ENCODE measurements at regions not wholly inside any gene's neighbourhood (a gene's known extent, or its start where the extent isn't known, plus 50 kb on each side); places are given as distances from the start of the nearest gene placed in this dataset.
"Not testable (repeated sequence)": the region's sequence is repeated elsewhere in the genome, so short reads cannot be mapped to it uniquely, and the experiment has no call there.

GRCh38 chr5:67802766-67803165 is 412.8 kb upstream of the PIK3R1 start:
- DNase-seq: no peak

DNA sequence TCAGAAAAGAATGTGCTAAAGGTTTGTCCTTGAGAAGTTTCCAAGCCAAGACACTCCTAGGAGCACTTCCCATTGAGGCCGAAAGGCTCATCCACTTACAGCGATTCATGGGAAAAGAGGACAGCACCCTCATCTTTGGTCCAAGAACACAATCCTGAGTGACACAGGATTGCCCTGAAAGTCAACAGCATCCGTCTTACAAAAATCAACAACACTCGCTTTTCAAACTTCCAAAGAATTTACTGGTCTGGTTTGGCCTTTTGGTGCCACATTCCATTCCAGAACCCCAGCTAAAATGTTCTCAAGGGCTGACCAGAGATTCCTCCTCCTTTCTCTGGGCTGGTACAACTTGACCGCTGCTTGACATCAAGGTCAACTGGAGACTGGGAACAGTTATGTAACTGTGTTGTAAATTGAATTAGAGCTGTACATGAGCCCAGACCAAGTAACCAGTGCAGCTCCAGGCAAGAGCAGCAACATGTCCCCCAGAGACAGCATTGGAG is 415.8 kb upstream of the PIK3R1 start:
- no peak for DNase-seq

DNA sequence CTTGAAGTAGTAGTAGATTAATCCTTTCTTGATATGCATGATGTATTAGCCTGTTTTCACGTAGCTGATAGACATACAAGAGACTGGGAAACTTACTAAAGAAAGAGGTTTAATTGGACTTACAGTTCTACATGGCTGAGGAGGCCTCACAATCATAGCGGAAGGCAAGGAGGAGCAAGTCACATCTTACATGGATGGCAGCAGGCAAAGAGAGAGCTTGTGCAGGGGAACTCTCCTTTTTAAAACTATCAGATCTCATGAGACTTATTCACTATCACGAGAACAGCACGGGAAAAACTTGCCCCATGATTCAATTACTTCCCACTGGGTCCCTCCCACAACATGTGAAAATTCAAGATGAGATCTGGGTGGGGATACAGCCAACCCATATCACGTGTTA is 417.1 kb upstream of the PIK3R1 start:
- not testable (repeated sequence) for DNase-seq

DNA sequence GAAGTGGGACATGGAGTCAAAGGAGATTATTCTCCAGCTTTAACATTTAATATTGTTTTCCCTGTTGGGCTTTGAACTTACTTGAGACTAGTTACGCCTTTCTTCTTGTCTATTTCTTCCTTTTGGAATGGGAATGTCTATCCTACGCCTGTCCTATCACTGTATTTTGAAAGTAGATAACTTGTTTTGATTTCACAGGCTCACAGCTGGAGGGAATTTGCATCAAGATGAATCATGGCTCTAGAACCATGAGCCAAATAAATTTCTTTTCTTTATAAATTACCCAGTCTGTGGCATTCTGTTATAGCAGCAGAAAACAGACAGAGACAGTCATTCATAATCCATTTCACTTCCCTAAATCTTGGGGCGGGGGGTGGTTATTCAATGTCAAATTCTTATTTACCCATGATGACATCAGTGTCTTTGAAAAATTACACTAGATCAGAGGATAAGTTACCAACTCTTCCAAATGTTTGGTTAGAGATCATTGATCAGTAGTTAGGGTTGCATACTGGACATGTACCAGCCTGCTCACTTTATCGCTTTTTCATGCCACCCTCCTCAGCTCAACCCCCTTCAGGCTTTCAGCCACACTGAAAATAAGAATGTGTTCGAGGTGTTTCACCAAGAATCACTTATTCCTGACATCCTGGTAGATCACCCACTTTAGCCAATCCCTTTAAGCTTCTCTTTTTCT is 419.6 kb upstream of the PIK3R1 start:
- no peak for DNase-seq

DNA sequence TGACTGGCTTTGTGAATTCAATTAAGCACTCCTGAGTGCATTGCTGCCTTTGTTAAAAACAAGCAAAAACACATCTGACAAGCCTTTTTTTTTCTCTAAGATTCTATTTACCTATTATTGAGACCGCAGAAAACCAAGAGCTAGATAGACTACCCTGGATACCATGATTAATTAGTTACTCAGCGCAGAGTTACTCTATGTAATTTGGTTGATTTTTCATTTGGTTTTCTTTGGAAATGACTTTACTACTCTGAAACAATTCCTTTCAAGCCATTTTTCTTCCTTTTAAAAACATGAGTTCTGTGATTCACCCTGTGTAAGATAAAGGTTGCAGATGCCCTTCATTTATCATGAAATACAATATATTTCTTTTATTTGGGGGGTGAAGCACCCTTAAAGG is 421.6 kb upstream of the PIK3R1 start:
- no peak for DNase-seq

DNA sequence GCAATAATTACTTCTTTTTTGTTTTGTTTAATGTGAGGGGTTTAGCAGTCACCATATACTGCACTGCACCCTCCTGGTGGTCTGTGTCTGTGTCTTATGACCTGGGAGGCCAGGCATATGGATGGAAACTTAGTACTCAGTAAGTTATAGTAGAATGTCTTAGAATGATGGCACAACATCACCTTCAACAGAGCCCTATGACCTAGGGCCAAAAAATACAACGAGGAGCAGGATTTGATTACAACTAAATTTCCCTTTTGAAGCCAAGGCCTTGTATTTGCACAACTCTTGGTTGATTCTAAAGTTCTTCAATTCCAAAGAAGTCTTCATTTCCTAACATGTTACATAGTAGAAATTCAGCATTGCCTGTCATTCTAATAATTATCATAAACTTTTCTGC is 422.1 kb upstream of the PIK3R1 start:
- no peak for DNase-seq

GRCh38 chr5:67792891-67793290 is 422.7 kb upstream of the PIK3R1 start:
- no peak for DNase-seq

DNA sequence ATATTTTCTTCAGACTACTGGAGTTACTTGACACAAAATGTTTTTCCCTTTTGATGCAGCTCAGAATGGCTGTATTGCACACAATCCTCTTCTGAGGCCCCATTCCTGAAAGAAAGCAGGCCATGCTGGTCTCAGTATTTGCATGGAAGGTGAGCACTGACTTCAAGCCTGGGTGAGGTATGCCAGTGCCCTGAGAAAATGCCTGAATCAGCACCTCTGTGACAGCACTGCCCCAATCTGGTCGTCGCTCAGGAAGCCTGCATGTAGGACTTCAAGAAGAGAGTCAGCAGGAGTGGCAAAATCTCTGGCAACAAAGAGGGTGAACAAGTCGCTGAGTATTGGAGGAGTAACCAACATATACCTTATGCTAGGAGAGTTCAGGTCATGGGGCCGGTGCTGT is 425.2 kb upstream of the PIK3R1 start:
- DNase-seq: no peak

DNA sequence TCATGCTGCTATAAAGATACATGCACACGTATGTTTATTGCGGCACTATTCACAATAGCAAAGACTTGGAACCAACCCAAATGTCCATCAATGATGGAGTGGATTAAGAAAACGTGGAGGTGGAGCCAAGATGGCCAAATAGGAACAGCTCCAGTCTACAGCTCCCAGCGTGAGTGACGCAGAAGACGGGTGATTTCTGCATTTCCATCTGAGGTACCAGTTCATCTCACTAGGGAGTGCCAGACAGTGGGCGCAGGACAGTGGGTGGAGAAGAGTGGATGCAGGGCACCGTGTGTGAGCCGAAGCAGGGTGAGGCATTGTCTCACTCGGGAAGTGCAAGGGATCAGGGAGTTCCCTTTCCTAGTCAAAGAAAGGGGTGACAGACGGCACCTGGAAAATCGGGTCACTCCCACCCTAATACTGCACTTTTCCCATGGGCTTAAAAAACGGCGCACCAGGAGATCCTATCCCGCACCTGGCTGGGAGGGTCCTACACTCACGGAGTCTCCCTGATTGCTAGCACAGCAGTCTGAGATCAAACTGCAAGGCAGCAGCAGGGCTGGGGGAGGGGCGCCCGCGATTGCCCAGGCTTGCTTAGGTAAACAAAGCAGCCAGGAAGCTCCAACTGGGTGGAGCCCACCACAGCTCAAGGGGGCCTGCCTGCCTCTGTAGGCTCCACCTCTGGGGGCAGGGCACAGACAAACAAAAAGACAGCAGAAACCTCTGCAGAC is 435.5 kb upstream of the PIK3R1 start:
- DNase-seq: peak in 2 of 3 experiments; percentile 28 to 40

- no peak for DNase-seq
These were observed 440.8 kb upstream of the PIK3R1 start for GRCh38 chr5:67774786-67775185.

GRCh38 chr5:67774267-67774552 is 441.3 kb upstream of the PIK3R1 start:
- DNase-seq: no peak

GRCh38 chr5:67773411-67774266 is 441.9 kb upstream of the PIK3R1 start:
- peak in 1 of 3 experiments; percentile 2 for DNase-seq

DNA sequence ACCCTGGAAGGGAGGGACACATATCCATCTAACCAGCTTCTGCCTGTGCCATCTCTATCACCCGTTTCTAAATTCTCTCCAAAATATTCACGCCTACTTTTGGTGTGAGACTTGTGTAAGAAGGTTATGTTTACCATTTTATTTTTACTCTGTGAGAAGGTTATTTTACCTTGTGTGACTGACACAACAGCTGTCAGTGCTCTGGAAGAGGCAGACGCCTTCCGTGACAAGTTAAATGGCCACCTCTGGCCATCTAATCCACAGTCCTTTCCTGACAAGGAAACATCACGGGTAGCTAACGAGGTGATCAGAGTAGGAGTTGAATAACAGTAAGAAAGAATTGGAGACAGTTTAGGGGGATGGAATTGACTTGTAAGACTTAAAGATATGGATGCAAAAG is 443.8 kb upstream of the PIK3R1 start:
- no peak for DNase-seq

DNA sequence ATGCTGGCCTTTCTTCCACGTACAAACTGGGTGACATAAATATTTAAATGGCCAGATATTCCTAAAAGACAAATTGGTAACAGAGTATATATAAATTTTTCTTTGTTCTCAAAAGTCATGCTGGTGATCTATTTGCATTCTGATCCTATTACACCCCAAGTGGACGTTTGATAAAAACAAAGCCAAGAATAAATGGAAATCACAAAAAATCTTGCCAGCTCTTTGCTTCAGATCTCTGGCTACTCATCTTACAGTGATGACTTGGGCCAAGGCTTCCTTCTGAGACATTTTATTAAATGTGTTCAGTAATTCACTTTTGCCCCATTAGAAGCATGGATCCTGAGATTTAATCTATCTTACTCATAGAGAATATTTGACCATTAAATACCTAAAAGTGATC is 444.3 kb upstream of the PIK3R1 start:
- DNase-seq: no peak

GRCh38 chr5:67770431-67771025 is 445.0 kb upstream of the PIK3R1 start:
- no peak for DNase-seq

GRCh38 chr5:67765697-67766096 is 449.9 kb upstream of the PIK3R1 start:
- no peak for DNase-seq

- not testable (repeated sequence) for DNase-seq
These were observed 457.8 kb upstream of the PIK3R1 start for GRCh38 chr5:67757771-67758170.

- DNase-seq: no peak
These were observed 463.2 kb upstream of the PIK3R1 start for GRCh38 chr5:67752357-67752708.

- DNase-seq: no peak
These were observed 467.3 kb upstream of the PIK3R1 start for GRCh38 chr5:67748165-67748690.

- no peak for DNase-seq
These were observed 468.5 kb upstream of the PIK3R1 start for GRCh38 chr5:67747096-67747495.

DNA sequence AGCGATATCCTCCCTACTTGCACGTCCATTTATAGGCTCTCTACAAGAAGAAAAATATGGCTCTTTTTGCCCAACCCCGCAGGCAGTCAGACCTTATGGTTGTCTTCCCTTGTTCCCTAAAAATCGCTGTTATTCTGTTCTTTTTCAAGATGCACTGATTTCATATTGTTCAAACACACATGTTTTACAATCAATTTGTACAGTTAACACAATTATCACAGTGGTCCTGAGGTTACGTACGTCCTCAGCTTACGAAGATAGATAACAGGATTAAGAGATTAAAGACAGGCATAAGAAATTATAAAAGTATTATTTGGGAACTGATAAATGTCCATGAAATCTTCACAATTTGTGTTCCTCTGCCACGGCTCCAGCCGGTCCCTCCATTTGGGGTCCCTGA is 468.9 kb upstream of the PIK3R1 start:
- DNase-seq: not testable (repeated sequence)

GRCh38 chr5:67746103-67746502 is 469.5 kb upstream of the PIK3R1 start:
- DNase-seq: no peak

DNA sequence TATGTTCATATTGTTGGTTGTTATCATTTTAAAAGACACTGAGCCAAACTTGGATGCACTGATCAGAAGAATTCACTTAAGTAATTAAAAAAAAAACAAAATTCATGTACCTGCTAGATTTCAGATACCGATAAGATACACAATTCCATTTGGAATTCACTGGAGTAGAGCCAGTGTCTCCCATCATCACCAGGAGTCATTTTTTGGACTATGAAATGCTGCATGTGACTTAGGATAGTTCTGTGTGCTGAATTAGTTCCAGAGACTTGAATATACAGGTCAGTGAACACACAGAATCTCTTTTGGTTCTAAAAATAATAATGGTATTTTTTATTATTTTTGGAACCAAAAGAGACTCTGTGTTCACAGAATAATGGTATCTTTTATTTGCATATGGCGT is 482.6 kb upstream of the PIK3R1 start:
- no peak for DNase-seq
